ENCODE measurements at regions not wholly inside any gene's neighbourhood (a gene's known extent, or its start where the extent isn't known, plus 50 kb on each side); places are given as distances from the start of the nearest gene placed in this dataset.

- TF ChIP-seq CTCF (IDR thresholded peaks at IDR 0.05; ENCODE audit: insufficient read depth, low read length, poor library complexity, severe bottlenecking) (no peak), EZH2phosphoT487 (conservative IDR thresholded peaks at IDR 0.05; ENCODE audit: low read length) (no peak)
These were observed 340.8 kb downstream of the GRXCR1 start for GRCh38 chr4:43233321-43233720.

Data from SU-DHL-6 (cell line).